HG02973 (cell line): ENCODE measurements at regions not wholly inside any gene's neighbourhood (a gene's known extent, or its start where the extent isn't known, plus 50 kb on each side); places are given as distances from the start of the nearest gene placed in this dataset.
"Not testable (repeated sequence)": the region's sequence is repeated elsewhere in the genome, so short reads cannot be mapped to it uniquely, and the experiment has no call there.

Source experiments
- ATAC-seq: cut with Tn5 transposase; IDR thresholded peaks from one replicate; pipeline ENCODE4 v1.9.1; 2021; ENCODE audit warnings: moderate library complexity; ENCODE audit not compliant: unreplicated experiment

- ATAC-seq, result no peak
These were observed 549.6 kb upstream of the CCDC54 start for GRCh38 chr3:106827515-106828213.

- no peak for ATAC-seq
These were observed 548.0 kb upstream of the CCDC54 start for GRCh38 chr3:106829206-106829605.

- ATAC-seq, result no peak
These were observed 546.9 kb upstream of the CCDC54 start for GRCh38 chr3:106830334-106830733.

- ATAC-seq, result no peak
These were observed 540.3 kb upstream of the CCDC54 start for GRCh38 chr3:106836906-106837305.

- no peak for ATAC-seq
These were observed 539.6 kb upstream of the CCDC54 start for GRCh38 chr3:106837616-106838015.

GRCh38 chr3:106839576-106840280 is 537.5 kb upstream of the CCDC54 start:
- no peak for ATAC-seq

GRCh38 chr3:106840319-106840718 is 536.9 kb upstream of the CCDC54 start:
- no peak for ATAC-seq

- ATAC-seq, result no peak
These were observed 535.1 kb upstream of the CCDC54 start for GRCh38 chr3:106842151-106842550.

- no peak for ATAC-seq
These were observed 532.6 kb upstream of the CCDC54 start for GRCh38 chr3:106844638-106845037.

- ATAC-seq, result no peak
These were observed 529.1 kb upstream of the CCDC54 start for GRCh38 chr3:106848099-106848498.

GRCh38 chr3:106850437-106850836 is 526.8 kb upstream of the CCDC54 start:
- no peak for ATAC-seq

GRCh38 chr3:106858321-106858720 is 518.9 kb upstream of the CCDC54 start:
- not testable (repeated sequence) for ATAC-seq

GRCh38 chr3:106860182-106860581 is 517.1 kb upstream of the CCDC54 start:
- no peak for ATAC-seq

- no peak for ATAC-seq
These were observed 515.2 kb upstream of the CCDC54 start for GRCh38 chr3:106862067-106862466.

GRCh38 chr3:106877627-106878026 is 499.6 kb upstream of the CCDC54 start:
- no peak for ATAC-seq

GRCh38 chr3:106880206-106880605 is 497.0 kb upstream of the CCDC54 start:
- no peak for ATAC-seq

- no peak for ATAC-seq
These were observed 496.1 kb upstream of the CCDC54 start for GRCh38 chr3:106881186-106881585.

- ATAC-seq, result no peak
These were observed 494.9 kb upstream of the CCDC54 start for GRCh38 chr3:106882297-106882696.

- no peak for ATAC-seq
These were observed 471.2 kb upstream of the CCDC54 start for GRCh38 chr3:106906074-106906473.

- ATAC-seq, result no peak
These were observed 468.9 kb upstream of the CCDC54 start for GRCh38 chr3:106908181-106908938.

GRCh38 chr3:106913111-106913698 is 464.0 kb upstream of the CCDC54 start:
- ATAC-seq, result no peak
